Psoas muscle (tissue), 7 donors: ENCODE measurements at regions not wholly inside any gene's neighbourhood (a gene's known extent, or its start where the extent isn't known, plus 50 kb on each side); places are given as distances from the start of the nearest gene placed in this dataset.

Source experiments
- ATAC-seq, 4 donors: fragments of 200-7000 bp; cut with Tn5 transposase; one replicate each; pipeline ENCODE4 v1.9.1; 2020; ENCODE audit warnings: moderate library complexity in 3 of 4, mild to moderate bottlenecking in 2 of 4
- DNase-seq, 2 donors: peaks; one replicate each; pipeline ENCODE4 v3.0.0-alpha.2; 2020
- H3K27ac ChIP-seq: fragments of 200-600 bp; one replicate; pipeline ENCODE4 v1.8.0; 2022
- H3K27me3 ChIP-seq, 3 donors: fragments of 200-600 bp in 1 of 3; one replicate each; pipeline versions ENCODE4 v1.6.1 to v1.8.0; 2013 to 2022; ENCODE audit warnings: low read length in 2 of 3, mild to moderate bottlenecking in 2 of 3, moderate library complexity in 1 of 3; ENCODE audit not compliant: insufficient read depth in 3 of 3
- H3K36me3 ChIP-seq, 2 donors: fragments of 200-600 bp in 1 of 2; one replicate each; pipeline versions ENCODE4 v1.6.1 to v1.8.0; 2013 to 2022; ENCODE audit warnings: low read depth in 1 of 2, mild to moderate bottlenecking in 1 of 2, moderate library complexity in 1 of 2; ENCODE audit not compliant: insufficient read depth in 1 of 2
- H3K4me1 ChIP-seq: fragments of 200-600 bp; one replicate; pipeline ENCODE4 v1.8.0; 2022
- H3K4me3 ChIP-seq: fragments of 200-600 bp; one replicate; pipeline ENCODE4 v1.8.0; 2022; ENCODE audit warnings: mild to moderate bottlenecking
- H3K9me3 ChIP-seq: fragments of 200-600 bp; one replicate; pipeline ENCODE4 v1.8.0; 2022
- WGBS, 3 donors: extraction: QIAGEN DNeasy Blood & Tissue Kit; methylation state at CpG; one replicate each; pipeline versions ENCODE4 v1.1.6 to v1.1.7; 2013; 5-methylcytosine and 5-hydroxymethylcytosine counted together
- intact Hi-C, 2 donors: fragments of 100-400 bp; cut with DNase I; formaldehyde crosslinking; loops; one replicate each; pipeline versions ENCODE4 v1.11.0 to v1.14.2; 2022
- TF ChIP-seq, protein P1 (sequence below): fragments of 200-600 bp; IDR thresholded peaks from one replicate; pipeline ENCODE4 v1.8.0; 2022; ENCODE audit warnings: antibody characterized with exemption
- donor health status: healthy with polysubstance abuse.
- donor health status: DM: no; HTN: no; CAD: no; lungs with moderate emphysema.
- donor health status: Bipolar disorder and iron deficiency.
- donor health status: healthy.
- donor health status: DM: yes; HTN: yes; CAD: no.
- donor health status: DM: no; HTN: no; CAD: no.
- donor health status: DM: yes; HTN: yes; CAD: no.

DNA sequence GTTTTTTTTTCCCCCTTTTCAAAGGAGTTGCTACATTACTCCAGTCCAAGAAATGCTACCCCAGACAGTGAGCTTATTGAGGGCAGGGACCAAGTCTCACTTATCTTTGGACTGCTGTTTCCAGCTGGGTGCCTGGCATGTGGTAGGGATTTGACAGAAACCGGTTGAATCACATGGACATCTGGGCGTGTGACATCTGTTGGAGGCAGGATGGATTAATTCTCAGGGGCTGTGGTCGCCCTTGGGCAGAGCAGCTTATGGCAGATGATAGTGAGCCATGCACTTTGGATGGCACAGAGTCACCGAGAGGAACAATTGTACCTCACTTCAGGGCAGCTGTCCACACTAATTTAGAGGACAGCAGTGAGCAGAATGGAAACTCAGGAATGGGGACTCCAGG is 254.6 kb upstream of the ID2 start:
- Histone ChIP-seq H3K4me3 (no peak overlapping the region), H3K9me3 (no peaks in the 10 kb centered on the region), H3K4me1 (no peaks in the 10 kb centered on the region), H3K36me3 (no peaks in the 10 kb centered on the region), H3K27me3 (peaks cover 0 to 1% (median 0%) of the 10 kb centered on the region in 3 donors), H3K27ac (no peak overlapping the region)
- no peak for DNase-seq
- intact Hi-C loops = no loop called here
- ATAC-seq = no peak
- whole genome bisulfite sequencing, 3 donors = 50 to 60% (median 51%) methylated on average over 4 of the region's 4 CpGs
- TF ChIP-seq, protein P1, sequence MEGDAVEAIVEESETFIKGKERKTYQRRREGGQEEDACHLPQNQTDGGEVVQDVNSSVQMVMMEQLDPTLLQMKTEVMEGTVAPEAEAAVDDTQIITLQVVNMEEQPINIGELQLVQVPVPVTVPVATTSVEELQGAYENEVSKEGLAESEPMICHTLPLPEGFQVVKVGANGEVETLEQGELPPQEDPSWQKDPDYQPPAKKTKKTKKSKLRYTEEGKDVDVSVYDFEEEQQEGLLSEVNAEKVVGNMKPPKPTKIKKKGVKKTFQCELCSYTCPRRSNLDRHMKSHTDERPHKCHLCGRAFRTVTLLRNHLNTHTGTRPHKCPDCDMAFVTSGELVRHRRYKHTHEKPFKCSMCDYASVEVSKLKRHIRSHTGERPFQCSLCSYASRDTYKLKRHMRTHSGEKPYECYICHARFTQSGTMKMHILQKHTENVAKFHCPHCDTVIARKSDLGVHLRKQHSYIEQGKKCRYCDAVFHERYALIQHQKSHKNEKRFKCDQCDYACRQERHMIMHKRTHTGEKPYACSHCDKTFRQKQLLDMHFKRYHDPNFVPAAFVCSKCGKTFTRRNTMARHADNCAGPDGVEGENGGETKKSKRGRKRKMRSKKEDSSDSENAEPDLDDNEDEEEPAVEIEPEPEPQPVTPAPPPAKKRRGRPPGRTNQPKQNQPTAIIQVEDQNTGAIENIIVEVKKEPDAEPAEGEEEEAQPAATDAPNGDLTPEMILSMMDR = no peak

- ATAC-seq (no peak), DNase-seq (no peak)
- TF ChIP-seq, protein P1 = no peak
- 89 to 96% (median 94%) methylated on average over 4 of the region's 4 CpGs for WGBS, 3 donors
- Histone ChIP-seq H3K36me3 (no peaks in the 10 kb centered on the region), H3K4me3 (no peak overlapping the region), H3K9me3 (no peaks in the 10 kb centered on the region), H3K4me1 (no peaks in the 10 kb centered on the region), H3K27ac (no peak overlapping the region), H3K27me3 (no peaks in the 10 kb centered on the region)
- intact Hi-C loops = no loop called here
Observed at GRCh38 chr2:8430628-8431027, 251.2 kb upstream of the ID2 start.

DNA sequence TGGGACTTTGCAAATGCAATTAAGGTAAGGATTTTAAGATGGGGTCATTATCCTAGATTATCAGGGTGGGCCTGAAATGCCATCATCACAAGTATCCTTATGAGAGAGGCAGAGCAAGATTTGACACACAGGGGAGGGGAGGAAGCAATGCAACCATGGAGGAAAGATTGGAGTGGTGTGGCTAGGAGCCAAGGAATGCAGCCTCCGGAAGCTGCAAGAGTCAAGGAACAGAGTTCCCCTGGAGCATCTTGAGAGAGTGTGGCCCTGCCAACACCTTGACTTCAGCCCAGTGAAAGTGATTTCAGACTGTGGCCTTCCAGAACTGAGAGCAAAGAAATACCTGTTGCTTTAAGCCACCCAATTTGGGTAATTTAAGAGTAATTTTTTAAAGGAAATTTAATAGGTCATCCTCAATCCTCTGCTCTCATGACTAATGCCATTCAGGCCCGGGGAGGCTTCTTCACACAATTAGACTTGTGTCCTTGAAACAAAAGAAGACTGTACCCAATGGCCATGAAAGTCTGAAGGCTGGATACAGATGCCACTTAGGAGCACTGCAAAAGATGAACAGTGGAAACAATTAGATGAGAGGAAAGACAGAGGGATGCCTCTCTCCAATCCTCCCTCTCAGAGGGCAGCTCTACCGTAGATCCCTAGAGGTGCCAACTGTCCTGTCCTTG is 250.3 kb upstream of the ID2 start:
- no peak overlapping the region for H3K4me3 ChIP-seq
- no peaks in the 10 kb centered on the region for H3K27me3 ChIP-seq
- TF ChIP-seq, protein P1 = no peak
- no peaks in the 10 kb centered on the region for H3K9me3 ChIP-seq
- no peaks in the 10 kb centered on the region for H3K4me1 ChIP-seq
- WGBS, 3 donors = 58 to 81% (median 68%) methylated on average over 3 of the region's 3 CpGs
- no peak overlapping the region for H3K27ac ChIP-seq
- intact Hi-C loops = no loop called here
- ATAC-seq (no peak), DNase-seq (no peak)
- no peaks in the 10 kb centered on the region for H3K36me3 ChIP-seq

DNA sequence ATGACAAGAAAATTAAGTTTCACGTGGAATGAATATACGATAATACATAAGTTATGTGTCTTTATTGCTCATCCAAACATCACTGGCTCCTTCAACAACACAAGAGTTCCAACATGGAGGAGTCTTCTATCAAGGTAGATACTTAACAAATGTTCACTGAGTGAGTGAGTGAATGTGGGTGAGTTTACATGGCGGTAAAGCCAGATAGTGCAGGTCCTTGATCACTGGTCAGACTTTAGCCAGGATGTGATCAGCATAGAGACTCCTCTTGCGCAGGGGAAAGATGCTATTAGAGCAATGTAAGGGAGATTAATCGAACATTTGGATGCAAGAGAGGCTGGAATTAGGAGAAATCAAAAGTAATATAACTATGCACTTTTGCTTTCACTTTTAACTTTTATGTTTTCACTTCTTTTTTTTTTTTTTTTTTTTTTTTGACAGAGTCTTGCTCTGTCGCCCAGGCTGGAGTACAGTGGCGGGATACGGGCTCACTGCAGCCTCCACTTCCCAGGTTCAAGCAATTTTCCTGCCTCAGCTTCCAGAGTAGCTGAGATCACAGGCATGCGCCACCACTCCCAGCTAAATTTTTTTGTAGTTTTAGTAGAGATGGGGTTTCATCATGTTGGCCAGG is 249.0 kb upstream of the ID2 start:
- Histone ChIP-seq H3K4me1 (no peaks in the 10 kb centered on the region), H3K27ac (no peak overlapping the region), H3K36me3 (no peaks in the 10 kb centered on the region), H3K27me3 (no peaks in the 10 kb centered on the region), H3K4me3 (no peak overlapping the region), H3K9me3 (no peaks in the 10 kb centered on the region)
- ATAC-seq (no peak), DNase-seq (no peak)
- TF ChIP-seq, protein P1 = no peak
- intact Hi-C loops = no loop called here
- 91 to 94% (median 92%) methylated on average over 9 of the region's 9 CpGs for WGBS, 3 donors

DNA sequence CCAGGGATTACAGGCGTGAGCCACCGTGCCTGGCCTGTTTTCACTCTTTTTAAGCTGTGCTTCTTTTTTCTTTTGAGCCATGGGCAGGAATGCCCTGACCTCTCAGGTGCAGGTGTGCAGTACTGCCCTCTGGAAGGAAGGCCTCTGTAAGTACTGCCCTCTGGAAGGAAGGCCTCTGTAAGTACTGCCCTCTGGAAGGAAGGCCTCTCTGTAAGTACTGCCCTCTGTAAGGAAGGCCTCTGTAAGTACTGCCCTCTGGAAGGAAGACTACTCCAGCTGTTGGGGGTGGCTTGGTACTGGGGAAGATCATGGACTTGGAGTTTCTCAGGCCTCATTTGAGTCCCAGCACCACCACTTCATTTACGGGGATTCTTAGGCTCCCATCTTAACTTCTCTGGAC is 248.5 kb upstream of the ID2 start:
- no peaks in the 10 kb centered on the region for H3K27me3 ChIP-seq
- intact Hi-C loops = no loop called here
- H3K4me3 ChIP-seq = no peak overlapping the region
- H3K4me1 ChIP-seq = no peaks in the 10 kb centered on the region
- no peaks in the 10 kb centered on the region for H3K9me3 ChIP-seq
- no peaks in the 10 kb centered on the region for H3K36me3 ChIP-seq
- DNase-seq = no peak
- no peak for ATAC-seq
- 90 to 94% (median 91%) methylated on average over 3 of the region's 3 CpGs for WGBS, 3 donors
- no peak overlapping the region for H3K27ac ChIP-seq
- TF ChIP-seq, protein P1 = no peak
